Vagina (tissue), 2 donors: ENCODE measurements at regions not wholly inside any gene's neighbourhood (a gene's known extent, or its start where the extent isn't known, plus 50 kb on each side); places are given as distances from the start of the nearest gene placed in this dataset.
"Not testable (repeated sequence)": the region's sequence is repeated elsewhere in the genome, so short reads cannot be mapped to it uniquely, and the experiment has no call there.

Experiments used
- DNase-seq, 2 donors: peaks; one replicate each; pipeline ENCODE4 v3.0.0-alpha.2; 2017; ENCODE audit errors: extremely low spot score in 2 of 2
- H3K27ac ChIP-seq: fragments of 200-600 bp; sonication (generic); one replicate; pipeline ENCODE4 v1.5.1; 2019
- H3K27me3 ChIP-seq: fragments of 200-600 bp; sonication (generic); one replicate; pipeline ENCODE4 v1.5.1; 2019
- H3K36me3 ChIP-seq, 2 donors: fragments of 200-600 bp; sonication (generic); one replicate each; pipeline ENCODE4 v1.5.1; 2017 to 2019
- H3K4me1 ChIP-seq: fragments of 200-600 bp; sonication (generic); one replicate; pipeline ENCODE4 v1.5.1; 2019
- H3K4me3 ChIP-seq, 2 donors: fragments of 200-600 bp; sonication (generic); 1 replicate in 1 of 2; 2 replicates in 1 of 2; pipeline ENCODE4 v1.5.1; 2016 to 2019
- H3K9me3 ChIP-seq: fragments of 200-600 bp; sonication (generic); one replicate; pipeline ENCODE4 v1.5.1; 2019
- CTCF ChIP-seq, 3 experiments: fragments of 450-650 bp in 2 of 3; fragments of 200-600 bp in 1 of 3; sonication (generic) in 1 of 3; IDR thresholded peaks; one replicate each; pipeline ENCODE4 v1.5.1; 2017 to 2019; ENCODE audit warnings: antibody characterized with exemption in 3 of 3, mild to moderate bottlenecking in 2 of 3, moderate library complexity in 2 of 3
- POLR2A ChIP-seq, 2 donors: fragments of 450-650 bp; IDR thresholded peaks; one replicate each; pipeline ENCODE4 v1.6.1; 2017; ENCODE audit warnings: antibody characterized with exemption in 2 of 2, mild to moderate bottlenecking in 2 of 2, moderate library complexity in 2 of 2
- POLR2AphosphoS5 ChIP-seq, 2 donors: sonication (generic); formaldehyde crosslinking; IDR thresholded peaks; one replicate each; pipeline ENCODE4 v1.9.0; 2017; ENCODE audit warnings: antibody characterized with exemption in 2 of 2, mild to moderate bottlenecking in 2 of 2, low read depth in 1 of 2; ENCODE audit not compliant: insufficient read depth in 1 of 2
- intact Hi-C: fragments of 100-400 bp; cut with DNase I; formaldehyde crosslinking; loops from one replicate; pipeline ENCODE4 v1.15.1; 2023

GRCh38 chr10:57334523-57334922 lies 933.2 kb downstream of the IPMK start:
- H3K4me3 ChIP-seq: no peak overlapping the region
- DNase-seq: no peak
- H3K36me3 ChIP-seq: no peaks in the 10 kb centered on the region
- no peak for TF ChIP-seq POLR2AphosphoS5 (IDR thresholded peaks at IDR 0.05; ENCODE audit: insufficient read depth in 1 of 2, low read depth in 1 of 2)
- no peak for TF ChIP-seq POLR2A (IDR thresholded peaks at IDR 0.05)
- no peak for TF ChIP-seq CTCF (IDR thresholded peaks at IDR 0.05)
- no peak overlapping the region for H3K27ac ChIP-seq
- intact Hi-C loops: no loop called here
- no peaks in the 10 kb centered on the region for H3K9me3 ChIP-seq
- H3K4me1 ChIP-seq: no peaks in the 10 kb centered on the region
- H3K27me3 ChIP-seq: no peaks in the 10 kb centered on the region

- no peak for DNase-seq
- H3K27ac ChIP-seq: no peak overlapping the region
- no peaks in the 10 kb centered on the region for H3K27me3 ChIP-seq
- TF ChIP-seq POLR2A (IDR thresholded peaks at IDR 0.05) (no peak), POLR2AphosphoS5 (IDR thresholded peaks at IDR 0.05; ENCODE audit: insufficient read depth in 1 of 2, low read depth in 1 of 2) (no peak), CTCF (IDR thresholded peaks at IDR 0.05) (no peak)
- no peaks in the 10 kb centered on the region for H3K36me3 ChIP-seq
- no peak overlapping the region for H3K4me3 ChIP-seq
- no peaks in the 10 kb centered on the region for H3K4me1 ChIP-seq
- no peaks in the 10 kb centered on the region for H3K9me3 ChIP-seq
- intact Hi-C loops: no loop called here
Observed at GRCh38 chr10:57333880-57334279, 933.8 kb downstream of the IPMK start.

GRCh38 chr10:57321400-57321854 lies 946.3 kb downstream of the IPMK start:
- H3K9me3 ChIP-seq, H3K4me1 ChIP-seq, H3K4me3 ChIP-seq, intact Hi-C loops, H3K36me3 ChIP-seq, H3K27me3 ChIP-seq, DNase-seq, H3K27ac ChIP-seq: not testable (repeated sequence)

- TF ChIP-seq POLR2AphosphoS5 (IDR thresholded peaks at IDR 0.05; ENCODE audit: insufficient read depth in 1 of 2, low read depth in 1 of 2) (no peak), POLR2A (IDR thresholded peaks at IDR 0.05) (no peak), CTCF (IDR thresholded peaks at IDR 0.05) (no peak)
- no peaks in the 10 kb centered on the region for H3K36me3 ChIP-seq
- H3K27me3 ChIP-seq: no peaks in the 10 kb centered on the region
- no peak overlapping the region for H3K4me3 ChIP-seq
- DNase-seq: no peak
- no peak overlapping the region for H3K27ac ChIP-seq
- intact Hi-C loops: no loop called here
- no peaks in the 10 kb centered on the region for H3K9me3 ChIP-seq
- no peaks in the 10 kb centered on the region for H3K4me1 ChIP-seq
Observed at GRCh38 chr10:57320416-57320815, 947.3 kb downstream of the IPMK start.

- H3K4me3 ChIP-seq: no peak overlapping the region
- no peaks in the 10 kb centered on the region for H3K4me1 ChIP-seq
- DNase-seq: no peak
- TF ChIP-seq CTCF (IDR thresholded peaks at IDR 0.05) (no peak), POLR2AphosphoS5 (IDR thresholded peaks at IDR 0.05; ENCODE audit: insufficient read depth in 1 of 2, low read depth in 1 of 2) (no peak), POLR2A (IDR thresholded peaks at IDR 0.05) (no peak)
- H3K36me3 ChIP-seq: no peaks in the 10 kb centered on the region
- intact Hi-C loops: no loop called here
- H3K27me3 ChIP-seq: no peaks in the 10 kb centered on the region
- no peaks in the 10 kb centered on the region for H3K9me3 ChIP-seq
- no peak overlapping the region for H3K27ac ChIP-seq
Observed at GRCh38 chr10:57314046-57314445, 953.0 kb upstream of the ZWINT start.

GRCh38 chr10:57303566-57303965 lies 942.5 kb upstream of the ZWINT start:
- intact Hi-C loops: no loop called here
- Histone ChIP-seq H3K36me3 (no peaks in the 10 kb centered on the region), H3K4me3 (no peak overlapping the region), H3K27ac (no peak overlapping the region), H3K9me3 (no peaks in the 10 kb centered on the region), H3K27me3 (no peaks in the 10 kb centered on the region), H3K4me1 (no peaks in the 10 kb centered on the region)
- no peak for TF ChIP-seq POLR2A (IDR thresholded peaks at IDR 0.05)
- TF ChIP-seq CTCF (IDR thresholded peaks at IDR 0.05): no peak
- TF ChIP-seq POLR2AphosphoS5 (IDR thresholded peaks at IDR 0.05; ENCODE audit: insufficient read depth in 1 of 2, low read depth in 1 of 2): no peak
- no peak for DNase-seq
